Activated CD8-positive, alpha-beta T cell treated with anti-CD3 and anti-CD28 coated beads for 36 hours (primary cell): ENCODE measurements at regions not wholly inside any gene's neighbourhood (a gene's known extent, or its start where the extent isn't known, plus 50 kb on each side); places are given as distances from the start of the nearest gene placed in this dataset.

Experiments used
- ATAC-seq: fragments of 200-7000 bp; cut with Tn5 transposase; one replicate; pipeline ENCODE4 v1.10.0; 2021; ENCODE audit warnings: mild to moderate bottlenecking, moderate library complexity
- CTCF ChIA-PET: fragments of 350-600 bp; sonication (Branson Sonifier 250); formaldehyde crosslinking; loops from one replicate; lab custom pipeline; 2021; ENCODE audit warnings: antibody characterized with exemption; lab: Charles Lee
- POLR2A ChIA-PET: fragments of 350-600 bp; sonication (Branson Sonifier 250); formaldehyde crosslinking; loops from one replicate; lab custom pipeline; 2021; ENCODE audit warnings: antibody characterized with exemption; lab: Charles Lee
- DNase-seq: peaks from one replicate; pipeline ENCODE4 v3.0.0-alpha.2; 2020
- H3K27ac Mint-ChIP-seq: one replicate; pipeline ENCODE4 v1.8.0; 2021; ENCODE audit warnings: mild to moderate bottlenecking, mixed read lengths
- H3K27me3 Mint-ChIP-seq: one replicate; pipeline ENCODE4 v1.8.0; 2021; ENCODE audit warnings: mixed read lengths
- H3K36me3 Mint-ChIP-seq: one replicate; pipeline ENCODE4 v1.8.0; 2021; ENCODE audit warnings: low read depth, mixed read lengths
- H3K4me1 Mint-ChIP-seq: one replicate; pipeline ENCODE4 v1.8.0; 2021; ENCODE audit warnings: low read depth, mixed read lengths
- H3K4me3 Mint-ChIP-seq: one replicate; pipeline ENCODE4 v1.8.0; 2021; ENCODE audit warnings: mild to moderate bottlenecking, moderate library complexity, mixed read lengths
- H3K9me3 Mint-ChIP-seq: one replicate; pipeline ENCODE4 v1.8.0; 2021; ENCODE audit warnings: mixed read lengths
- intact Hi-C: fragments of 100-400 bp; cut with micrococcal nuclease; formaldehyde crosslinking; loops from one replicate; pipeline ENCODE4 v1.10.0; 2022
- TF ChIP-seq, protein P1 (sequence below): fragments of 200-600 bp; IDR thresholded peaks from one replicate; pipeline ENCODE4 v1.8.0; 2022; ENCODE audit warnings: antibody characterized with exemption, mild to moderate bottlenecking

- H3K4me1 Mint-ChIP-seq = peaks cover 2% of the 10 kb centered on the region
- no peak for DNase-seq
- no peak for ATAC-seq
- CTCF ChIA-PET = no interaction called here
- intact Hi-C loops = no loop called here
- H3K27ac Mint-ChIP-seq = no peak overlapping the region
- H3K27me3 Mint-ChIP-seq = no peaks in the 10 kb centered on the region
- H3K36me3 Mint-ChIP-seq = no peaks in the 10 kb centered on the region
- H3K4me3 Mint-ChIP-seq = no peak overlapping the region
- POLR2A ChIA-PET = no interaction called here
- H3K9me3 Mint-ChIP-seq = no peaks in the 10 kb centered on the region
- TF ChIP-seq, protein P1, sequence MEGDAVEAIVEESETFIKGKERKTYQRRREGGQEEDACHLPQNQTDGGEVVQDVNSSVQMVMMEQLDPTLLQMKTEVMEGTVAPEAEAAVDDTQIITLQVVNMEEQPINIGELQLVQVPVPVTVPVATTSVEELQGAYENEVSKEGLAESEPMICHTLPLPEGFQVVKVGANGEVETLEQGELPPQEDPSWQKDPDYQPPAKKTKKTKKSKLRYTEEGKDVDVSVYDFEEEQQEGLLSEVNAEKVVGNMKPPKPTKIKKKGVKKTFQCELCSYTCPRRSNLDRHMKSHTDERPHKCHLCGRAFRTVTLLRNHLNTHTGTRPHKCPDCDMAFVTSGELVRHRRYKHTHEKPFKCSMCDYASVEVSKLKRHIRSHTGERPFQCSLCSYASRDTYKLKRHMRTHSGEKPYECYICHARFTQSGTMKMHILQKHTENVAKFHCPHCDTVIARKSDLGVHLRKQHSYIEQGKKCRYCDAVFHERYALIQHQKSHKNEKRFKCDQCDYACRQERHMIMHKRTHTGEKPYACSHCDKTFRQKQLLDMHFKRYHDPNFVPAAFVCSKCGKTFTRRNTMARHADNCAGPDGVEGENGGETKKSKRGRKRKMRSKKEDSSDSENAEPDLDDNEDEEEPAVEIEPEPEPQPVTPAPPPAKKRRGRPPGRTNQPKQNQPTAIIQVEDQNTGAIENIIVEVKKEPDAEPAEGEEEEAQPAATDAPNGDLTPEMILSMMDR = no peak
Measured at GRCh38 chr4:176433983-176434382, 114.2 kb downstream of the SPCS3 start.

DNA sequence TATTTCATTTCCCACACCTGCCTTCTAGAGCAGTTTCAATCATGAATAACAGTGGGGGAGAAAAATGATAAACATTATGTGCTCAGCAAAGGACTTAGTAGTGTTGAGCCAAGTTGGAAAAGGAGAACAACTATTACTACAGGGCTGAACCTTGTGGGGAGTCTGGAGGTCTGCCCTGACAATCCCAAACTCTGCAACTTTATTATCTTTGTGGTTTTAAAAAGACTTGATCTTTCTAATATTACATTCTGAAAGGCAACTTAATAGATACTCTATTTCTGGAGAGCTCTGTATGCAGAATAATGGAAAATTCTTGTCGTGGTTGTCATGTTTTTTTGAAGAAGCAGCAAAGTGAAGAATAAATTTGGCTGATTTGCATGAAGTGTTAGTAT, 116.1 kb downstream of the SPCS3 start:
- DNase-seq (no peak), ATAC-seq (no peak)
- H3K4me3 Mint-ChIP-seq = no peak overlapping the region
- TF ChIP-seq, protein P1 = no peak
- H3K27me3 Mint-ChIP-seq = no peaks in the 10 kb centered on the region
- no peaks in the 10 kb centered on the region for H3K9me3 Mint-ChIP-seq
- no peaks in the 10 kb centered on the region for H3K36me3 Mint-ChIP-seq
- intact Hi-C loops = no loop called here
- ChIA-PET CTCF (no interaction called here), POLR2A (no interaction called here)
- no peak overlapping the region for H3K27ac Mint-ChIP-seq
- peaks cover 2% of the 10 kb centered on the region for H3K4me1 Mint-ChIP-seq

DNA sequence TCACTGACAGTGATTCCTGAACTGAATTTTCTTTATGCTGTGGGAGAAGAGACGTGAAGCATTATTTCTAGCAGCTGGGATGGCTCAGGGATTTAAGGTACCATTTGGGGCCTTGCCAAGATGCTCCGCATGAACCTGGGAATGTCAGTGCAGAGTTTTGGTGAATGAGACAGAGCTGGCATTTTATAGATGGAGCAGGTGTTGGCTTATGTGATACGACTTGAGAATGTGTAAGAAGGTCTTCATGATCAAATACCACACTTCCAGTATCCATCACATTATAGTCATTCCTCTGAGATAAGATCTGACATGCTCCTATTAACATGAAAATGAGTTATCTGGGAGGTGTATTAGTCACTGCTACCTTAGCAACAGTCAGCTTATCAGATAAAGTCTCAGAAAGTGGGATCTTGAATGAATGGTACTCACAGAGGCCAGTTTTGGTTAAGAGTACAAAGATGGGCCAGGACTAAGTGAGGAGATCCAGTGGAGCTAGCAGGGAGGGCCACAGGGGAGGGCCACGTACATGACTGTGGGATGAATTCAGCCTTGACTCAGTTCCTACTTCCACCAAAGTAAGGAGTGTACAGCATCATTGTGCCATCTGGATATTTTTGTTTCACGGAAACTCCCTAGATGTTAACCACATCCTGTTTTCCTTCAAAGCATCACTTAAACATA, 116.7 kb downstream of the SPCS3 start:
- TF ChIP-seq, protein P1 = no peak
- Mint-ChIP-seq H3K9me3 (no peaks in the 10 kb centered on the region), H3K4me1 (peaks cover 2% of the 10 kb centered on the region), H3K36me3 (no peaks in the 10 kb centered on the region), H3K27me3 (no peaks in the 10 kb centered on the region), H3K27ac (no peak overlapping the region), H3K4me3 (no peak overlapping the region)
- intact Hi-C loops = no loop called here
- ATAC-seq (no peak), DNase-seq (no peak)
- ChIA-PET POLR2A (no interaction called here), CTCF (no interaction called here)

DNA sequence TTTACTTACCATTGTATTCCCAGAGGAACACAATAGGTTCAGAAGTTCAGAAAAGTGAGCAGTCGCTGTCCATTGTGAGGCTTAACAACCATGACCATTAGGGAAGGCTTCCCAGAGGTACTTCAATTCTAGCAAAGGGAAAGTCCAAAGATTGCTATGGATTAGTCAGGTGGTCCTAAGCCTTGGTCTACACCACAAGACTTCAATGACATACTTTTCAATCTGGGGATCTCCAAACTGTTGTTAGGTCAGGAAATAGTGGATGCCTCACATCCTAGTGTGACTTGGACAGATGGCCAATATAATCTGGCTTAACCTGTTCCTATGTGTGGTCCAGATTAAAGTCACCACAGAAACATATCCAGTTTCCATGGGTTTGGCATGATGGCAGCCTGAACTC, 118.0 kb downstream of the SPCS3 start:
- TF ChIP-seq, protein P1 = no peak
- CTCF ChIA-PET = no interaction called here
- no peaks in the 10 kb centered on the region for H3K9me3 Mint-ChIP-seq

GRCh38 chr4:176438401-176438800, 118.6 kb downstream of the SPCS3 start:
- TF ChIP-seq, protein P1 = no peak
- intact Hi-C loops = no loop called here
- ATAC-seq (no peak), DNase-seq (no peak)
- no peak overlapping the region for H3K4me3 Mint-ChIP-seq
- no peaks in the 10 kb centered on the region for H3K36me3 Mint-ChIP-seq
- peaks cover 2% of the 10 kb centered on the region for H3K4me1 Mint-ChIP-seq
- no peaks in the 10 kb centered on the region for H3K9me3 Mint-ChIP-seq
- no peak overlapping the region for H3K27ac Mint-ChIP-seq
- CTCF ChIA-PET = no interaction called here
- no peaks in the 10 kb centered on the region for H3K27me3 Mint-ChIP-seq
- POLR2A ChIA-PET = no interaction called here

More for the DNA sequence above, 118.0 kb downstream of the SPCS3 start:
- POLR2A ChIA-PET = no interaction called here
- DNase-seq (no peak), ATAC-seq (no peak)
- Mint-ChIP-seq H3K36me3 (no peaks in the 10 kb centered on the region), H3K27me3 (no peaks in the 10 kb centered on the region), H3K4me3 (no peak overlapping the region), H3K27ac (no peak overlapping the region), H3K4me1 (peaks cover 2% of the 10 kb centered on the region)
- intact Hi-C loops = no loop called here
